ENCODE measurements at regions not wholly inside any gene's neighbourhood (a gene's known extent, or its start where the extent isn't known, plus 50 kb on each side); places are given as distances from the start of the nearest gene placed in this dataset.
"Not testable (repeated sequence)": the region's sequence is repeated elsewhere in the genome, so short reads cannot be mapped to it uniquely, and the experiment has no call there.

DNA sequence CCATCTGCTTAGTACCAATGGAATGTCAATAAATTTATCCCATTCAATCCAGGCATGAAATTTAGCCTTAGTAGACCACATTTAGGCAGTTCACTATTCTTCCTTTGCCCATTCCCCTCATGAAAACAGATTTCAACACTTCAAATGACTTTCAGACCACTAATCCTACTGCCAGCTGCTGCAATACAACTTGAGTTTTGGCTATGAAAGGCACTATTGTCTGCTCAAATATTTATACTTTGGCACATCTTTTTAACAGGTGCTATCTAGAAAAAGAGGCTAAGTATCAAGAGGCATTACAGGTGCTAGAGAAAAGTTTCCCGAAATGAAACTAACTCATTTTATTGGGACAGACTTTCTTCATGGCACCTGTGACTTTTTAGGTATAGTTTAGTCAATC, 499.8 kb downstream of the C12orf50 start:
- no peak for DNase-seq

DNA sequence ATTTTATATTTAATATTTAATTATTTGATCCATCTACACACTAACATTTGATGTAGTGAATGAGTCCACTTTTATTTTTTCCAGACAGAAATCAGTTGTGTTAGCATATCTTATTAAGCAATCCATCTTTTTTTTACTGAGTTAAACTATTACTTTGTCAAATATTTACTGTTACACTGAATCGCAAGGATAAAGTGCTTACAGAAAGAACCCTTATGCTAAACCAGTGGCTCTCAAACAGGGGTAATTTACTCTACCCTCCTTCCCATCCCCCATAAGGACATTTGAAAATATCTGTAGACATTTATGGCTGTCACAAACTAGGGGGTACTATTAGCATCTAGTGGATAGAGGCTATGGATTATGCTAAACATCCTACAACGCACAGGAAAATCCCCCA, 508.2 kb downstream of the C12orf50 start:
- DNase-seq: no peak

DNA sequence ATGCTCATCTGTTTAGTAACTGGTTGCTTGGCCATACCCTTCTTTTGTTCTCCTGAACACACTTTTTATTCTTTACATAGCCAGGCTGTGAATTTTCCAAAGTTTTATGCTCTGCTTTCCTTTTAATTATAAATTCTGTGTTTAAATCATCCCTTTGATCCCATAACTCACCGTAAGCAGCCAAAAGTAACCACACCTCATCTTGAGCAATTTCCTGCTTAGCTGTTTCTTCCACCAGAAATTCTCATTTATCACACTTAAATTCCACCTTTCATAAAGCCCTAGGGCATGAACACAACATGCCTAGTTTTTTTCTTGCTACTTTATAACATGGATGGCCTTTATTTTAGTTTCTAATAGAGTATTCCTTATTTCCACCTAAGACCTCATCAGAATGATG, 510.7 kb downstream of the C12orf50 start:
- no peak for DNase-seq

DNA sequence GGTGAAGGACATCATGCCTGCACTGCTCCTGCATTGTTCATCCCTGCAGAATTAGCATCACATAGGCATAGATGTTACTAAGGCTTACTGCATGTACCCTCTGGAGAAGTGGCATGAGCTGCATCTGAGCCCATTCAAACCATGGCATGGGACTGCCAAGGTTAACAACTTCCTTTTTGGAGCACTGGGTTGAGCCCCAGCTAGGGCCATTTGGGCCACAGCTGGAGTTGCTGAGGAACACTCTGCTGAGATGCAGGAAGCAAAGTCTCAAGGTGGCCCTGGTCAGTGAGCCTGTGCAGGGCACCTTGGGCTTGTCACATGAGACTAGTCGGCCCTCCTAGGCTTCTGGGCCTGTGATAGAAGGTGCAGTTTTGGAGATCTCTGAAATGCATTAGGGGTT, 511.2 kb downstream of the C12orf50 start:
- no peak for DNase-seq

- DNase-seq: no peak
Measured at GRCh38 chr12:87513536-87514280, 515.5 kb downstream of the C12orf50 start.

DNA sequence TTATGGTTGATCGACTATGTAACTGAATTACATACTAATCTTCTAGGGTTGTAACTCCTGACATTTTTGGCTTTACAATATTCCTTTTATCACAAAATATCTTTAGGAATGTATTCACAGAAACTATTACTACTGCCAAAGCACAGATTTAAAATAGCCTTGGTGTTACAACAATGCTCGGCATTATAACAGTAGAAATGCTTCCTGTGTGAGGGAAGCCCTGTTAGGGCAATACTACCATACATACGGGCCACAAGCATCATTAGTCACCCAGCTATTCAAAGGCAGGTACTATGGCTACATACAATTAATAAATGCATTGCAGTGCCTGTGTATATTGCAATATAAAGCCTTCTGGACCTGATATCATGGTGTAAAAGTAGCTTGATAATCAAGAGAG, 517.8 kb downstream of the C12orf50 start:
- DNase-seq: no peak

DNA sequence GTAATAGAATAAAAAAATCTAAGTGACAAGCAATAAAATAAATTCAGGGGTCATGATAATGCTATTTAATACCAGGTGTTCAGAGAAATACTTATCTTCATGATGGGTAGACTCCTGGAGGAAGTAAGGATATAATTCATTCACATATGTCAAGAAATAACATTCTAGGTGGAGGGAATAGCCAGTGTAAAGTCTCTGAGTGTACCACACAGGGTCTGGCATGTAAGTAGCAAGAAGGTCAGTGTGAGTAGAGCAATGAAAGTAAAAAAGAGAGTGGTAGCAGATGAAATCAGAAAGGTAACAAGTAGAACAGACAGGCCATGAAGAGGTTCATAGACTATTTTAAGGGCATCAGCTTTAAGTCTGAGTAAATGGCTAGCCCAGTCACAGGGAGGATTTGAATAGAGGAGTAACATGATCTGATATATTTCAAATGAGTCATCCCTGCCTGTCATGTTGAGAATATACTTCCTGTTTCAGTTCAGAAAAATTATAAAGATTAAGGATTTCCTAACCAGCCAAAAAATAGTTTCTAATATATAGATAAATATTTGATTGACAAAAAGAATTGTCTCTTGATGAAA, 519.9 kb downstream of the C12orf50 start:
- no peak for DNase-seq

DNA sequence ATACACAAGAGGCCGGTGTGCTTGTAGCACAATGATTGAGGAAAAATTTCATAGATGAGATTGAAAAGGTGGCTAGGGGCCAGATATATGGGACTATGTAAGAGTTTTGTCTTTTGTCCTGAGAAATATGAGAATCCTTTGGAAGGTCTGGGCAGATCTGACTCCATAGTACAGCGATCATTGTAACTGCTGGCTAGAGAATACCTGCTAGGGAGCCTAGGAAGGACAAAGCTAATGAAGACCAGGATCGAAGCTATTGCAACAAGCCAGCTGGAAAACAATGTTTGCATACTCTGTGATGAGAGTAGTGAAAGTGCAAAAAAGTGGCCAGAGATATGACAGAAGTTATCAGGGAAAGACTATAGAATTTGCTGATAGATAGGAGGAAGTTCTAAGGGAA, 537.6 kb downstream of the C12orf50 start:
- DNase-seq: no peak

DNA sequence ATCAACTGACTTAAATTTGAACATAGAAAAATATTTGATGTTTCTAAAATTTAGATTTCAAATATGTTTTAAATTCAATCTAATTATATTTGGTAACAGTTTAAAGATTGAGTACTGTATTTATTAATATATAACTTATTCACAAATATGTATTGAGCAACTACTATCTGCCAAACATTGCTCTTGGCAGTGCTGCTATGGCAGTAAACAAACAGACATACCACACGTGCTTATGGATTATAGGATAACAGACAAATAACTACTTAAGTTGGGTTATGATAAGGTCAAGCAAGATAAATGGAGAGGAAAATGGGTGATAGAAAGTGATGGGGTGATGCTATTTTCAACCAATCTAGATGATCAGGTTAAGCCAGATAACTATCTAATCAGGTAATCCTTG, 538.1 kb downstream of the C12orf50 start:
- no peak for DNase-seq

GRCh38 chr12:87469295-87469694, 559.9 kb downstream of the C12orf50 start:
- DNase-seq: no peak

- DNase-seq: no peak
Measured at GRCh38 chr12:87467936-87468335, 561.3 kb downstream of the C12orf50 start.

- DNase-seq: no peak
Measured at GRCh38 chr12:87464565-87464964, 564.6 kb downstream of the C12orf50 start.

DNA sequence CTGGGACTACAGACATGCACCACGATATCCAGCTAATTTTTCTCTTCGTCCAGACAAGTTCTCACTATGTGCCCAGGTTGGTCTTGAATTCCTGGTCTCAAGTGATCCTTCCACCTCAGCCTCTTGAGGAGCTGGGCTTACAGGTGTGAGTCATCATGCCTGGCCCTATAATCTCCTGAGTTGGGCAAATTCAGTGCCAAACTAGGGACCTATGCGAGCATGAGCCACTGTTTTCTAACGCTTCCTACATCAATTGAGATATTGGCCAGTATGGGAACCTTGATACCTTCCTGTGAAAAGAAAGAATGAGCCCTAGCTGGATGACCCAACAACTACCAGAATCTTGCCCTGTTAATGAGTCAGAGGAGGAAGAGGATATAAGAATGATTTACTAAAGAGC, 585.2 kb downstream of the C12orf50 start:
- DNase-seq: no peak

DNA sequence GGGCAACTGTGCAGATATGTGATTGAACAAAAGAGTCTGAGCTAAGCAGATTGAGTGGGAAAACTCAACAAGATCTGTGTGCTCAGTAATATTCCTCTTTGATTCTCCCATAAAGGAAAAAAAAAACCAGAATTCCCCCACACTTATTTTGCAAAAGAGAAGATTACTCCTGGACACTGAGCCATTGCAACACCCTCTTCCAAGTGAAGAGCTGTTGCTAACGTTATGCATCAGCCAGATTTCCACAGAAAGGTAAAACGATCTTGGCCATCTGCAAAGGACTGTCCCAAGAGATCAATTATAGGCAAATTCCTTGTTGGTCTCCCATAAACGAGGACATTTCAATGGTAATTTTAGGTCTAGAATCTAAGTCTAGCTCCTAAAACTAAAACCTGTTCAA, 587.7 kb downstream of the C12orf50 start:
- no peak for DNase-seq

- DNase-seq: no peak
Measured at GRCh38 chr12:87439990-87440827, 589.0 kb downstream of the C12orf50 start.

DNA sequence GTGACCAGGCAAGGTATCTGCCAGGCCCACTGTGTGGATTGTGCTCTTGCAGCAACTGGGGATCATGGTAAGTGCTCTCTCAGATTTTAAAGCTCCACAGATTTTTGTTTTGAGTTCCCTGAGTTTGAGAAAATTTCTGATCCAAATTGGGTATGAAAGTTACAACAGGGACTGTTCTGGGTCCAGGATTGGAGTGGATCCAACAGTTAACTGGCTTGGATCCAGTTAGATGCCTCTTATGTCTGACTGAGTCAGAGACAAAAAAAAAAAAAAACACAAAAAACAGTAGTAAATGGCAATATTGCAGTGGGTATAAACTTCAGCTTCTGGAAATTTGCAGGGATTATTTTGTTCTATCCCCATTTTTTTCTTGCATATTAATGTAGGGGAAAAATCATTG, 598.8 kb downstream of the C12orf50 start:
- DNase-seq: no peak

GRCh38 chr12:87428701-87429277, 600.4 kb downstream of the C12orf50 start:
- DNase-seq: no peak

GRCh38 chr12:87427770-87428169, 601.4 kb downstream of the C12orf50 start:
- DNase-seq: no peak

DNA sequence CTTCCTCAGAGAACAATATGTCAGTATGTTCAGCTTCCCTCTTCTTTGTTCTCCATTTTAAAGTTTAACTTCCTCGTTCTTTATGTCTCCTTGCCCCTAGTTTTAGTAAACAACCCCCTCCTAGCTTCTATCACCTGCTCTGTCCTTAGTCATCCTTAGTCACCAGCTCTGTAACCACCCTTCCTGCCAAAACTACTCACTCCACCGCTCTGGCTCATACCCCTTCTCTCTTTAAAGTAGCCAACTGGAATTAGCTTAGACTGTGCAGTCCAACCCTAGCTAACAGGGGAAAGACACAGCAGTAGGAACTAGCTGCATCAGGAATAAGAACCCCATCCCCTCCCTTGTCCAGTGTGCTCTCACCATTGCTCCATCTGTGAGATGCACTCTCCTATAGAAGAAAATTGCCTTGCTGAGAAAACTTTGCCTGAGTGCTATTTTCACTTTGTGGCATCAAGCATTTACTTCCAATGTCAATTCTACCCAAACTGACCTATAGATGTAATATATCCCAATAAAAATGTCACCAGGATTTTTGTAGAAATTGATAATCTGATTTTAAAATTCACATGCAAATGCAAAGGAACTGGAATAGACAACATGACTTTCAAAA, 603.2 kb downstream of the C12orf50 start:
- no peak for DNase-seq

DNA sequence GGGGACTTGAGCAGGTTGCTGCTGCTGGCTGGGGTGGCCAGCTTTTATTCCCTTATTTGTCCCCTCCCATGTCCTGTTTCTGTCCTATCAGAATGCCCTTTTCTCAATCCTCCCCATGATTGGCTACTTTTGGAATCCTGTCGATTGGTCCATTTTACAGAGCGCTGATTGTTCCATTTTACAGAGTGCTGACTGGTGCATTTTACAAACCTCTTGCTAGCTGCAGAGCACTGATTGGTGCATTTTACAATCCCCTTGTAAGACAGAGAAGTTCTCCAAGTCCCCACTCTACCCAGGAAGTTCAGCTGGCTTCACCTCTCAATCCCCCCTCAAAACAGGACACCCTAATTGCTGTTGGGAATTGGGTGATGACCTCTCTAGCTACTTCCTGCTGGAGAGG, 608.0 kb downstream of the C12orf50 start:
- not testable (repeated sequence) for DNase-seq

DNA sequence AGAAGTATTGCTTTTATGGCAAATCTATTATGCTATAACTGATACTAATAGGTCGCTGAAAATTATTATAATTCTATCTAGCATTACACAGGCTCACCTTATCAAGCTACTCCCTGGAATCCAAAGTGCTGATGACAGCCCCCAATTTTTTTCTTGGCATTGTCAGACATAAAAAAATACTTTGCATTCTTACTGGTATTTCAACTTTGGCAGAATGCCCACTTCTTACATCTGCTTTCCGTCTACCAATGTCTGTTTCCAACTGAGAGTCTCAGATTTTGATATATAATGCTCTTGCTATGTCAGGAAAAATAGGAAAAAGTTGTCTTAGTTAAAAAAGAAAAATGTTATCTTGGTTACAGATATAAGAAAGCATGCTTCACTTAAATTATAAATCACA, 615.4 kb downstream of the C12orf50 start:
- DNase-seq: no peak

DNA sequence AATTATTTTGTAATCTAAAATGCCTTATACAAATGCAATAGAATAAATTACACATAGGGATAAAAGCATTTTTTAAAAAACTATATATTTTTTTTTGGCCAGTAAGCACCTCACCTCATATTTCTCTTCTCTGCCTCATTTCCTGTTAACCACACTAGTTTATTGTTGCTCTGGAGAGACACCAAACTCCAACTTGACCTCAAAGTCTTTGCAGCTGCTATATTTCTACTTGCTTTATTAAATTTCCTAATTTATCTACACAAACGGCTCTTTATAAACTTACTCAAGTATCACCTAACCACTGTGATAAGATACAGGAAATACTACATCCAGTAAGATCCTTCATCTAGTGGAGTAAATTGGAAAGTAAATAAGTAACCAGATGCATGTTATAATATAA, 622.3 kb downstream of the C12orf50 start:
- DNase-seq: no peak

- DNase-seq: no peak
Measured at GRCh38 chr12:87405918-87406317, 623.3 kb downstream of the C12orf50 start.
